ENCODE measurements at regions not wholly inside any gene's neighbourhood (a gene's known extent, or its start where the extent isn't known, plus 50 kb on each side); places are given as distances from the start of the nearest gene placed in this dataset.

DNA sequence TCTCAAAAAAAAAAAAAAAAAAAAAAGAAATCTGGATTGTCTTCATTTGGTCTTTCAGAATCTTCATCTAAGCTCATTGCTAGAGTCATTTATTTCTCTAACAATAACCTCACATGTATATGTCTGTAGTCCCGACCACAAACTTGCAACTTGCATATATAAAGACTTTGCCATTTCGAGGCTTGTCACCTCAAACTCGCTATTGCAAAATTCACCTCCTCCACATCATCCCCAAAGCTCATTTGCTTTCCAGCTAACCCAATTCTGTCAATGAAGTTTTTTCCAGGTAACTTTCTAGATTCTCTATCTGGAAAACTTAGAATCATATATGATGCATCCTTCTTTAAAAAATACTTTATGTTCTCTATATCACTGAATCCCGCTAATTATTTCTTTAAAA is 393.2 kb upstream of the ATXN7L3B start:
- no peak overlapping the region for H3K27ac ChIP-seq
- no peaks in the 10 kb centered on the region for H3K27me3 ChIP-seq
- H3K36me3 ChIP-seq: no peaks in the 10 kb centered on the region
- DNase-seq: no peak
- no peaks in the 10 kb centered on the region for H3K4me1 ChIP-seq
- no peak overlapping the region for H3K4me3 ChIP-seq
- no peaks in the 10 kb centered on the region for H3K9me3 ChIP-seq
- TF ChIP-seq POLR2AphosphoS5 (IDR thresholded peaks at IDR 0.05): no peak
- no peak for TF ChIP-seq POLR2A (IDR thresholded peaks at IDR 0.05)
- no peak for TF ChIP-seq EP300 (IDR thresholded peaks at IDR 0.05)
- TF ChIP-seq, protein P1, sequence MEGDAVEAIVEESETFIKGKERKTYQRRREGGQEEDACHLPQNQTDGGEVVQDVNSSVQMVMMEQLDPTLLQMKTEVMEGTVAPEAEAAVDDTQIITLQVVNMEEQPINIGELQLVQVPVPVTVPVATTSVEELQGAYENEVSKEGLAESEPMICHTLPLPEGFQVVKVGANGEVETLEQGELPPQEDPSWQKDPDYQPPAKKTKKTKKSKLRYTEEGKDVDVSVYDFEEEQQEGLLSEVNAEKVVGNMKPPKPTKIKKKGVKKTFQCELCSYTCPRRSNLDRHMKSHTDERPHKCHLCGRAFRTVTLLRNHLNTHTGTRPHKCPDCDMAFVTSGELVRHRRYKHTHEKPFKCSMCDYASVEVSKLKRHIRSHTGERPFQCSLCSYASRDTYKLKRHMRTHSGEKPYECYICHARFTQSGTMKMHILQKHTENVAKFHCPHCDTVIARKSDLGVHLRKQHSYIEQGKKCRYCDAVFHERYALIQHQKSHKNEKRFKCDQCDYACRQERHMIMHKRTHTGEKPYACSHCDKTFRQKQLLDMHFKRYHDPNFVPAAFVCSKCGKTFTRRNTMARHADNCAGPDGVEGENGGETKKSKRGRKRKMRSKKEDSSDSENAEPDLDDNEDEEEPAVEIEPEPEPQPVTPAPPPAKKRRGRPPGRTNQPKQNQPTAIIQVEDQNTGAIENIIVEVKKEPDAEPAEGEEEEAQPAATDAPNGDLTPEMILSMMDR (IDR thresholded peaks at IDR 0.05): no peak
- 88 to 92% methylated on average over 4 of the region's 4 CpGs for WGBS, 2 donors
- intact Hi-C loops (cut with DNase I): no loop called here

DNA sequence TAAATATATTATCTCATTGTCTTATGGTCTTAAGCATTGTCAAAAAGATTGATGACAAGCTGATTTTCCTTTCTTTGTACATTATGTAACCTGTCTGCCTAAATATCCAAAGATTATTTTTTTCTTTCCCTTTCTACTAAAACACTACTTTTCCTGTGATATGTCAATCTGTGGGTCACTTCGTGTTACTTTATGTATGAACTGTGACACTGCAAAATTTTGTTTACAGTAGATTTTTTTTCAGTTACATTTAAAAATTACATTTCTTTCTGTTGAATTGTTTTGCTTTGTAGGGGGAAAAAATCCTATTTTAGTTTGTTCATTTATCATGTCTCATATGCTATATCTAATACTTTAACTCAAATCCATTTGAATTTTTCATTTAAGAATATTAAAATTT is 392.3 kb upstream of the ATXN7L3B start:
- no peaks in the 10 kb centered on the region for H3K36me3 ChIP-seq
- no peaks in the 10 kb centered on the region for H3K27me3 ChIP-seq
- no peak overlapping the region for H3K4me3 ChIP-seq
- TF ChIP-seq, protein P1 (IDR thresholded peaks at IDR 0.05): no peak
- TF ChIP-seq POLR2AphosphoS5 (IDR thresholded peaks at IDR 0.05): no peak
- TF ChIP-seq POLR2A (IDR thresholded peaks at IDR 0.05): no peak
- TF ChIP-seq EP300 (IDR thresholded peaks at IDR 0.05): no peak
- 46 to 76% methylated on average over 1 of the region's 1 CpG for WGBS, 2 donors
- no peaks in the 10 kb centered on the region for H3K4me1 ChIP-seq
- intact Hi-C loops (cut with DNase I): no loop called here
- H3K9me3 ChIP-seq: no peaks in the 10 kb centered on the region
- DNase-seq: no peak
- H3K27ac ChIP-seq: no peak overlapping the region

DNA sequence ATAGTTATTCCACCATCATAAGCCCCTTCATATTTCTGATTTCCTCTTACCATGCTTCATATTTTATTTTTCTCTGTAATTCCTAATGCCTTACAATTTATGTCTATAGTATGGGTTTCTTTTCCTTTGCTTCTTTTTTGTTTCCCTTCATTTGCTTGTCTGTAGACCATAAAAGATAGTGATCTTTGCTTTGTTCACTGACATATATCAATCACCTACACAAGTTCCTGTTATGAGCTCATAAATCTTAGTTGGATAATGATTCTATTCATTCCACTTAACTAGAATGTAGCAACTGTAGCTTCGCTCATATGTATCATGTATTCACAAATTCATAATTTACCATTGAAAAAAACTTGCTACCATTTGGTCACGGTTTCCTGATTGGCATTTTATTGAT is 388.8 kb upstream of the ATXN7L3B start:
- no peaks in the 10 kb centered on the region for H3K4me1 ChIP-seq
- no peak overlapping the region for H3K4me3 ChIP-seq
- no peaks in the 10 kb centered on the region for H3K9me3 ChIP-seq
- WGBS, 2 donors: 20 to 54% methylated on average over 2 of the region's 2 CpGs
- no peak for DNase-seq
- TF ChIP-seq POLR2AphosphoS5 (IDR thresholded peaks at IDR 0.05): no peak
- TF ChIP-seq POLR2A (IDR thresholded peaks at IDR 0.05): no peak
- no peak for TF ChIP-seq EP300 (IDR thresholded peaks at IDR 0.05)
- TF ChIP-seq, protein P1 (IDR thresholded peaks at IDR 0.05): no peak
- H3K27ac ChIP-seq: no peak overlapping the region
- H3K36me3 ChIP-seq: no peaks in the 10 kb centered on the region
- intact Hi-C loops (cut with DNase I): no loop called here
- H3K27me3 ChIP-seq: no peaks in the 10 kb centered on the region

DNA sequence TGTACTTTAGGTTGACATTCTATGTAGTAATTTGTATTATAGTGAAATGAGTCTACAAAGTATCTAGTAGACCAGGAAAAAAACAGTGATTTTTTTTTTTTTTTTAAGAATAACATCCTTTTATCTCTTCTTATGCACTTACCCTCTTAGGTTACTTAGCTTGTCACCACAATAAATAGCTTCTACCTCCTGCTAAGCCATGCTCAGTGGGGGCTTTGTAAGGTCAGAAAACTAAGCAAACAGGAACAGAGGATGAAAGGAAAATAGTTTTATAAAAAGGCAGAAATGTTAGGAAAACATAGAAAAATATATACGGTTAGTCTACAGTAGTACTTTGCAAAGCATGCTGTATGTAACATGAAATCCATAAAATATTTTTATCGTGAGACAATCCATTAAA is 385.3 kb upstream of the ATXN7L3B start:
- TF ChIP-seq POLR2A (IDR thresholded peaks at IDR 0.05): no peak
- no peak for TF ChIP-seq EP300 (IDR thresholded peaks at IDR 0.05)
- TF ChIP-seq, protein P1 (IDR thresholded peaks at IDR 0.05): no peak
- TF ChIP-seq POLR2AphosphoS5 (IDR thresholded peaks at IDR 0.05): no peak
- intact Hi-C loops (cut with DNase I): no loop called here
- WGBS, 2 donors: 33 to 68% methylated on average over 2 of the region's 2 CpGs

DNA sequence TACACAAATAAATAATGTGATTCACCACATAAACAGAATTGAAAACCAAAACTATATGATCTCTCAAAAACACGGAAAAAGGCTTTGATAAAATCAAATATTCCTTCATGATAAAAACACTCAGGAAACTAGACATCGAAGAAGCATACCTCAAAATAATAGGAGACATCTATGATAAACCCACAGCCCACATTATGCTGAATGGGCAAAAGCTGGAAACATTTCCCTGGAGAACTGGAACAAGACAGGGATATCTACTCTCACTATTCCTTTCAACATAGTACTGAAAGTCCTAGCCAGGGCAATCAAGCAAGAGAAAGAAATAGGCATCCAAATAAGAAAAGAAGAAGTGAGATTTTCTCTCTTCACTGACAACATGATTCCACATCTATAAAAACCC is 371.5 kb upstream of the ATXN7L3B start:
- intact Hi-C loops (cut with DNase I): no loop called here
- DNase-seq: no peak
- H3K9me3 ChIP-seq: no peaks in the 10 kb centered on the region
- TF ChIP-seq POLR2AphosphoS5 (IDR thresholded peaks at IDR 0.05) (no peak), POLR2A (IDR thresholded peaks at IDR 0.05) (no peak), EP300 (IDR thresholded peaks at IDR 0.05) (no peak)
- TF ChIP-seq, protein P1 (IDR thresholded peaks at IDR 0.05): no peak
- no peak overlapping the region for H3K27ac ChIP-seq
- no peaks in the 10 kb centered on the region for H3K4me1 ChIP-seq
- no peak overlapping the region for H3K4me3 ChIP-seq
- H3K27me3 ChIP-seq: no peaks in the 10 kb centered on the region
- no peaks in the 10 kb centered on the region for H3K36me3 ChIP-seq
- WGBS, 2 donors: 85 to 88% methylated on average over 2 of the region's 2 CpGs

More for the DNA sequence above, 385.3 kb upstream of the ATXN7L3B start:
- no peaks in the 10 kb centered on the region for H3K36me3 ChIP-seq
- H3K4me1 ChIP-seq: no peaks in the 10 kb centered on the region
- no peaks in the 10 kb centered on the region for H3K9me3 ChIP-seq
- DNase-seq: no peak
- H3K27ac ChIP-seq: no peak overlapping the region
- H3K4me3 ChIP-seq: no peak overlapping the region
- H3K27me3 ChIP-seq: no peaks in the 10 kb centered on the region
